ENCODE measurements at regions not wholly inside any gene's neighbourhood (a gene's known extent, or its start where the extent isn't known, plus 50 kb on each side); places are given as distances from the start of the nearest gene placed in this dataset.
"Not testable (repeated sequence)": the region's sequence is repeated elsewhere in the genome, so short reads cannot be mapped to it uniquely, and the experiment has no call there.

GRCh38 chr16:86337581-86338402, 172.5 kb upstream of the FOXF1 start:
- no peak for DNase-seq

GRCh38 chr16:86338403-86339115, 171.8 kb upstream of the FOXF1 start:
- no peak for DNase-seq

- DNase-seq, result no peak
Observed at GRCh38 chr16:86342161-86342834, 168.0 kb upstream of the FOXF1 start.

- no peak for DNase-seq
Observed at GRCh38 chr16:86343027-86343795, 167.1 kb upstream of the FOXF1 start.

- DNase-seq, result no peak
Observed at GRCh38 chr16:86343796-86344585, 166.3 kb upstream of the FOXF1 start.

- no peak for DNase-seq
Observed at GRCh38 chr16:86344586-86344871, 165.8 kb upstream of the FOXF1 start.

- DNase-seq, result no peak
Observed at GRCh38 chr16:86344881-86345280, 165.4 kb upstream of the FOXF1 start.

GRCh38 chr16:86345516-86345915, 164.8 kb upstream of the FOXF1 start:
- DNase-seq, result no peak

GRCh38 chr16:86346034-86346433, 164.3 kb upstream of the FOXF1 start:
- no peak for DNase-seq

GRCh38 chr16:86347090-86347489, 163.2 kb upstream of the FOXF1 start:
- no peak for DNase-seq

- no peak for DNase-seq
Observed at GRCh38 chr16:86347916-86348555, 162.3 kb upstream of the FOXF1 start.

- no peak for DNase-seq
Observed at GRCh38 chr16:86349338-86349900, 160.9 kb upstream of the FOXF1 start.

- no peak for DNase-seq
Observed at GRCh38 chr16:86350289-86350688, 160.0 kb upstream of the FOXF1 start.

- DNase-seq, result no peak
Observed at GRCh38 chr16:86351041-86351784, 159.1 kb upstream of the FOXF1 start.

- DNase-seq, result not testable (repeated sequence)
Observed at GRCh38 chr16:86351785-86352139, 158.6 kb upstream of the FOXF1 start.

GRCh38 chr16:86353148-86353547, 157.2 kb upstream of the FOXF1 start:
- DNase-seq, result no peak

GRCh38 chr16:86353948-86354347, 156.4 kb upstream of the FOXF1 start:
- no peak for DNase-seq

GRCh38 chr16:86354641-86355513, 155.4 kb upstream of the FOXF1 start:
- DNase-seq, result no peak

GRCh38 chr16:86355531-86355930, 154.8 kb upstream of the FOXF1 start:
- no peak for DNase-seq

- DNase-seq, result no peak
Observed at GRCh38 chr16:86355951-86356350, 154.4 kb upstream of the FOXF1 start.
